ENCODE measurements at regions not wholly inside any gene's neighbourhood (a gene's known extent, or its start where the extent isn't known, plus 50 kb on each side); places are given as distances from the start of the nearest gene placed in this dataset.

GRCh38 chr1:86229405-86229975, 72.9 kb upstream of the COL24A1 start:
- TF ChIP-seq CTCF (conservative IDR thresholded peaks at IDR 0.05 in 1 of 2, IDR thresholded peaks at IDR 0.05 in 1 of 2; ENCODE audit: extremely low read depth in 1 of 2, insufficient read depth in 1 of 2, low read depth in 1 of 2, low read length in 2 of 2) (no peak), EZH2 (IDR thresholded peaks at IDR 0.05; ENCODE audit: borderline replicate concordance, low read length) (no peak)

All from mammary epithelial cell (primary cell).